ENCODE measurements at regions not wholly inside any gene's neighbourhood (a gene's known extent, or its start where the extent isn't known, plus 50 kb on each side); places are given as distances from the start of the nearest gene placed in this dataset.

DNA sequence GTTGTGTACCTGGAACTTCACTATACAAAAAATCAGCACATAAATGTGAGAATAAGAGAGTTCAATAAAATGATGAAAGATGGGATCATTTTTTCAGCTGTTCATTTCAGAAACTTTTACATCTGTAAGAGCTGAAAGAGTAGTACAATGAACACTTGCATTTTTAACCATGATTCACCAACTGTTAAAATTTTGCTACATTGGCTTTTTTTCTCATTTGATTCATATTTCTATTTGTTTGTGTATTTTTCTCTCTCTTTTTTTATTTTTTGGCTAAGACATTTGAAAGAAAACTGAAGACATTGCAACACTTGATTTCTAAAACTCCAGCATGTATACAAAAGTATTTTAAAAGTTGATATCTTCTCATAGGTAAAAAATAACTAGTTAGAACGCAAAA is 98.3 kb upstream of the CDIN1 start:
- Histone ChIP-seq H3K27me3 (ENCODE audit: control insufficient read depth, insufficient read depth, low read length) (no peaks in the 10 kb centered on the region), H3K36me3 (ENCODE audit: control insufficient read depth, insufficient read depth, low read length) (no peaks in the 10 kb centered on the region), H3K27ac (ENCODE audit: low read length) (no peak overlapping the region), H3K4me1 (ENCODE audit: control insufficient read depth, insufficient read depth, low read length) (no peaks in the 10 kb centered on the region), H3K4me3 (ENCODE audit: low read depth in 2 of 2, low read length in 2 of 2) (no peak overlapping the region), H3K9me3 (ENCODE audit: control insufficient read depth, insufficient read depth, low read depth, low read length) (no peaks in the 10 kb centered on the region)
- intact Hi-C loops (cut with micrococcal nuclease; ENCODE audit: unreplicated experiment): no loop called here
- no peak for TF ChIP-seq TCF7L2 (IDR thresholded peaks at IDR 0.05; ENCODE audit: low read depth, low read length)
- TF ChIP-seq, protein P1, sequence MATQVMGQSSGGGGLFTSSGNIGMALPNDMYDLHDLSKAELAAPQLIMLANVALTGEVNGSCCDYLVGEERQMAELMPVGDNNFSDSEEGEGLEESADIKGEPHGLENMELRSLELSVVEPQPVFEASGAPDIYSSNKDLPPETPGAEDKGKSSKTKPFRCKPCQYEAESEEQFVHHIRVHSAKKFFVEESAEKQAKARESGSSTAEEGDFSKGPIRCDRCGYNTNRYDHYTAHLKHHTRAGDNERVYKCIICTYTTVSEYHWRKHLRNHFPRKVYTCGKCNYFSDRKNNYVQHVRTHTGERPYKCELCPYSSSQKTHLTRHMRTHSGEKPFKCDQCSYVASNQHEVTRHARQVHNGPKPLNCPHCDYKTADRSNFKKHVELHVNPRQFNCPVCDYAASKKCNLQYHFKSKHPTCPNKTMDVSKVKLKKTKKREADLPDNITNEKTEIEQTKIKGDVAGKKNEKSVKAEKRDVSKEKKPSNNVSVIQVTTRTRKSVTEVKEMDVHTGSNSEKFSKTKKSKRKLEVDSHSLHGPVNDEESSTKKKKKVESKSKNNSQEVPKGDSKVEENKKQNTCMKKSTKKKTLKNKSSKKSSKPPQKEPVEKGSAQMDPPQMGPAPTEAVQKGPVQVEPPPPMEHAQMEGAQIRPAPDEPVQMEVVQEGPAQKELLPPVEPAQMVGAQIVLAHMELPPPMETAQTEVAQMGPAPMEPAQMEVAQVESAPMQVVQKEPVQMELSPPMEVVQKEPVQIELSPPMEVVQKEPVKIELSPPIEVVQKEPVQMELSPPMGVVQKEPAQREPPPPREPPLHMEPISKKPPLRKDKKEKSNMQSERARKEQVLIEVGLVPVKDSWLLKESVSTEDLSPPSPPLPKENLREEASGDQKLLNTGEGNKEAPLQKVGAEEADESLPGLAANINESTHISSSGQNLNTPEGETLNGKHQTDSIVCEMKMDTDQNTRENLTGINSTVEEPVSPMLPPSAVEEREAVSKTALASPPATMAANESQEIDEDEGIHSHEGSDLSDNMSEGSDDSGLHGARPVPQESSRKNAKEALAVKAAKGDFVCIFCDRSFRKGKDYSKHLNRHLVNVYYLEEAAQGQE (IDR thresholded peaks at IDR 0.05; ENCODE audit: insufficient read depth in 1 of 2, low read depth in 2 of 2, low read length in 1 of 2): no peak
- no peak for TF ChIP-seq SIN3A (IDR thresholded peaks at IDR 0.05; ENCODE audit: borderline replicate concordance, insufficient read depth, low read depth, low read length)
- TF ChIP-seq POLR2AphosphoS5 (IDR thresholded peaks at IDR 0.05; ENCODE audit: low read depth, low read length): no peak
- TF ChIP-seq, protein P2, sequence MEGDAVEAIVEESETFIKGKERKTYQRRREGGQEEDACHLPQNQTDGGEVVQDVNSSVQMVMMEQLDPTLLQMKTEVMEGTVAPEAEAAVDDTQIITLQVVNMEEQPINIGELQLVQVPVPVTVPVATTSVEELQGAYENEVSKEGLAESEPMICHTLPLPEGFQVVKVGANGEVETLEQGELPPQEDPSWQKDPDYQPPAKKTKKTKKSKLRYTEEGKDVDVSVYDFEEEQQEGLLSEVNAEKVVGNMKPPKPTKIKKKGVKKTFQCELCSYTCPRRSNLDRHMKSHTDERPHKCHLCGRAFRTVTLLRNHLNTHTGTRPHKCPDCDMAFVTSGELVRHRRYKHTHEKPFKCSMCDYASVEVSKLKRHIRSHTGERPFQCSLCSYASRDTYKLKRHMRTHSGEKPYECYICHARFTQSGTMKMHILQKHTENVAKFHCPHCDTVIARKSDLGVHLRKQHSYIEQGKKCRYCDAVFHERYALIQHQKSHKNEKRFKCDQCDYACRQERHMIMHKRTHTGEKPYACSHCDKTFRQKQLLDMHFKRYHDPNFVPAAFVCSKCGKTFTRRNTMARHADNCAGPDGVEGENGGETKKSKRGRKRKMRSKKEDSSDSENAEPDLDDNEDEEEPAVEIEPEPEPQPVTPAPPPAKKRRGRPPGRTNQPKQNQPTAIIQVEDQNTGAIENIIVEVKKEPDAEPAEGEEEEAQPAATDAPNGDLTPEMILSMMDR (IDR thresholded peaks at IDR 0.05): no peak
- ATAC-seq (no peak), DNase-seq (ENCODE audit: low read depth, low spot score) (no peak)
- CTCF ChIA-PET: interaction anchor here (0.6 kb wide), 1 partner anchor 8 kb away, joined by 3 read pairs; no protein-coding TSS in a partner anchor
- in situ Hi-C loops (cut with HindIII; ENCODE audit: low pct_unique_long_range_greater_than_20kb, low sequenced_read_pairs): no loop called here
- no TSS peak for BruUV-seq (replicated peaks)
- POLR2A ChIA-PET: no interaction called here

DNA sequence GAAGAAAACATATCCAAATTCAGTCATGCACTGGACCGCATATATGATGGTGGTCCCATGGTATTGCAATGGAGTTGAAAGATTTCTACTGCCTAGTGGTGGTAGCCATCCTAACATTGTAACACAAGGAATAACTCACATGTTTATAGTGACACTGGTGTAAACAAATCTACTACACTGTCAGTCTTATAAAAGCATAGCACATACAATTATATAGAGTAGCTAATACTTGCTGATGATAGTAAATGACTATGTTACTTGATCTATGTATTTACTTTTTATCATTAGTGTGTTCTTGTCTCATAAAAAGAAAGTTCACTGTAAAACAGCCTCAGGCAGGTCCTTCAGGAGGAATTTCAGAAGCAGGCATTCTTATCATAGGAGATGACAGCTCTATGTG is 96.0 kb upstream of the CDIN1 start:
- in situ Hi-C loops (cut with HindIII; ENCODE audit: low pct_unique_long_range_greater_than_20kb, low sequenced_read_pairs): no loop called here
- Histone ChIP-seq H3K4me3 (ENCODE audit: low read depth in 2 of 2, low read length in 2 of 2) (no peak overlapping the region), H3K9me3 (ENCODE audit: control insufficient read depth, insufficient read depth, low read depth, low read length) (no peaks in the 10 kb centered on the region), H3K4me1 (ENCODE audit: control insufficient read depth, insufficient read depth, low read length) (no peaks in the 10 kb centered on the region), H3K27ac (ENCODE audit: low read length) (no peak overlapping the region), H3K27me3 (ENCODE audit: control insufficient read depth, insufficient read depth, low read length) (no peaks in the 10 kb centered on the region), H3K36me3 (ENCODE audit: control insufficient read depth, insufficient read depth, low read length) (no peaks in the 10 kb centered on the region)
- CTCF ChIA-PET: no interaction called here
- DNase-seq (ENCODE audit: low read depth, low spot score) (no peak), ATAC-seq (no peak)
- no TSS peak for BruUV-seq (replicated peaks)
- TF ChIP-seq TCF7L2 (IDR thresholded peaks at IDR 0.05; ENCODE audit: low read depth, low read length): no peak
- no peak for TF ChIP-seq POLR2AphosphoS5 (IDR thresholded peaks at IDR 0.05; ENCODE audit: low read depth, low read length)
- TF ChIP-seq, protein P2 (IDR thresholded peaks at IDR 0.05): no peak
- TF ChIP-seq SIN3A (IDR thresholded peaks at IDR 0.05; ENCODE audit: borderline replicate concordance, insufficient read depth, low read depth, low read length): no peak
- TF ChIP-seq, protein P1 (IDR thresholded peaks at IDR 0.05; ENCODE audit: insufficient read depth in 1 of 2, low read depth in 2 of 2, low read length in 1 of 2): no peak
- POLR2A ChIA-PET: no interaction called here
- intact Hi-C loops (cut with micrococcal nuclease; ENCODE audit: unreplicated experiment): no loop called here

All from Panc1 (cell line).